Medulla oblongata (tissue), 1 donor: ENCODE measurements at regions not wholly inside any gene's neighbourhood (a gene's known extent, or its start where the extent isn't known, plus 50 kb on each side); places are given as distances from the start of the nearest gene placed in this dataset.
"Not testable (repeated sequence)": the region's sequence is repeated elsewhere in the genome, so short reads cannot be mapped to it uniquely, and the experiment has no call there.

Experiments
- DNase-seq: peaks from one replicate; pipeline ENCODE4 v3.0.0-alpha.2; 2015; ENCODE audit errors: extremely low spot score

GRCh38 chr11:71383461-71383860 lies 64.7 kb downstream of the DHCR7 start:
- DNase-seq, result no peak

- DNase-seq, result no peak
Observed at GRCh38 chr11:71381781-71382505, 66.2 kb downstream of the DHCR7 start.

GRCh38 chr11:71379701-71380100 lies 68.5 kb downstream of the DHCR7 start:
- DNase-seq, result no peak

- no peak for DNase-seq
Observed at GRCh38 chr11:71373791-71374454, 74.3 kb downstream of the DHCR7 start.

GRCh38 chr11:71372693-71373657 lies 75.2 kb downstream of the DHCR7 start:
- DNase-seq, result peak; percentile 59

GRCh38 chr11:71371674-71372069 lies 76.5 kb downstream of the DHCR7 start:
- DNase-seq, result no peak

GRCh38 chr11:71370895-71371673 lies 77.1 kb downstream of the DHCR7 start:
- DNase-seq, result no peak

- DNase-seq, result no peak
Observed at GRCh38 chr11:71370020-71370747, 78.0 kb downstream of the DHCR7 start.

GRCh38 chr11:71369411-71369810 lies 78.8 kb downstream of the DHCR7 start:
- no peak for DNase-seq

- no peak for DNase-seq
Observed at GRCh38 chr11:71368966-71369365, 79.2 kb downstream of the DHCR7 start.

- DNase-seq, result no peak
Observed at GRCh38 chr11:71367756-71368155, 80.4 kb downstream of the DHCR7 start.

GRCh38 chr11:71367276-71367675 lies 80.9 kb downstream of the DHCR7 start:
- not testable (repeated sequence) for DNase-seq

GRCh38 chr11:71366076-71366475 lies 82.1 kb downstream of the DHCR7 start:
- no peak for DNase-seq

- DNase-seq, result no peak
Observed at GRCh38 chr11:71365626-71366025, 82.6 kb downstream of the DHCR7 start.

GRCh38 chr11:71364806-71365205 lies 83.4 kb downstream of the DHCR7 start:
- DNase-seq, result no peak

GRCh38 chr11:71364176-71364671 lies 84.0 kb downstream of the DHCR7 start:
- DNase-seq, result no peak

GRCh38 chr11:71363721-71364120 lies 84.5 kb downstream of the DHCR7 start:
- DNase-seq, result no peak

- DNase-seq, result no peak
Observed at GRCh38 chr11:71358963-71359567, 89.1 kb downstream of the DHCR7 start.

GRCh38 chr11:71358122-71358728 lies 90.0 kb downstream of the DHCR7 start:
- DNase-seq, result no peak

GRCh38 chr11:71357414-71357813 lies 90.8 kb downstream of the DHCR7 start:
- DNase-seq, result no peak
